H1 (cell line): ENCODE measurements at regions not wholly inside any gene's neighbourhood (a gene's known extent, or its start where the extent isn't known, plus 50 kb on each side); places are given as distances from the start of the nearest gene placed in this dataset.

Source experiments
- E2F6 ChIP-seq: IDR thresholded peaks from 2 replicates; pipeline ENCODE4 v1.6.1; 2012; ENCODE audit warnings: inconsistent platforms
- SP4 ChIP-seq: IDR thresholded peaks from 2 replicates; pipeline ENCODE4 v1.6.1; 2012; ENCODE audit warnings: low read length, inconsistent platforms
- TAF7 ChIP-seq: optimal IDR thresholded peaks from 2 replicates; pipeline ENCODE3; 2011; ENCODE audit warnings: low read depth, mild to moderate bottlenecking, inconsistent platforms, low read length, moderate library complexity, borderline replicate concordance
- TEAD4 ChIP-seq: IDR thresholded peaks from 2 replicates; pipeline ENCODE4 v1.6.1; 2012; ENCODE audit warnings: low read depth, low read length, inconsistent platforms, mixed read lengths
- TF ChIP-seq, protein P1 (sequence below): IDR thresholded peaks from 2 replicates; pipeline ENCODE4 v1.6.1; 2011; ENCODE audit warnings: low read depth, mild to moderate bottlenecking, low read length; ENCODE audit not compliant: insufficient read depth

- TF ChIP-seq TAF7 (no peak), SP4 (no peak), E2F6 (no peak), TEAD4 (no peak)
- TF ChIP-seq, protein P1, sequence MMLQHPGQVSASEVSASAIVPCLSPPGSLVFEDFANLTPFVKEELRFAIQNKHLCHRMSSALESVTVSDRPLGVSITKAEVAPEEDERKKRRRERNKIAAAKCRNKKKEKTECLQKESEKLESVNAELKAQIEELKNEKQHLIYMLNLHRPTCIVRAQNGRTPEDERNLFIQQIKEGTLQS, result no peak
- TF ChIP-seq, all 59 proteins: peak for 0
Measured at GRCh38 chr7:4345004-4345403, 337.1 kb upstream of the FOXK1 start (continued).
